HG03066 (cell line): ENCODE measurements at regions not wholly inside any gene's neighbourhood (a gene's known extent, or its start where the extent isn't known, plus 50 kb on each side); places are given as distances from the start of the nearest gene placed in this dataset.
"Not testable (repeated sequence)": the region's sequence is repeated elsewhere in the genome, so short reads cannot be mapped to it uniquely, and the experiment has no call there.

Experiments
- ATAC-seq: cut with Tn5 transposase; IDR thresholded peaks from one replicate; pipeline ENCODE4 v1.9.1; 2021; ENCODE audit warnings: low read depth; ENCODE audit not compliant: unreplicated experiment

- ATAC-seq: no peak
These were observed 127.9 kb upstream of the DUSP10 start for GRCh38 chr1:221869779-221870178.

- no peak for ATAC-seq
These were observed 126.9 kb upstream of the DUSP10 start for GRCh38 chr1:221868593-221869303.

- no peak for ATAC-seq
These were observed 125.1 kb upstream of the DUSP10 start for GRCh38 chr1:221867003-221867402.

GRCh38 chr1:221865808-221866207 is 123.9 kb upstream of the DUSP10 start:
- ATAC-seq: no peak

- ATAC-seq: peak; percentile 56
These were observed 121.7 kb upstream of the DUSP10 start for GRCh38 chr1:221863635-221864034.

GRCh38 chr1:221862971-221863370 is 121.1 kb upstream of the DUSP10 start:
- ATAC-seq: no peak

- ATAC-seq: no peak
These were observed 117.1 kb upstream of the DUSP10 start for GRCh38 chr1:221858818-221859611.

- ATAC-seq: not testable (repeated sequence)
These were observed 115.2 kb upstream of the DUSP10 start for GRCh38 chr1:221857094-221857444.

GRCh38 chr1:221856228-221857093 is 114.6 kb upstream of the DUSP10 start:
- ATAC-seq: no peak

- ATAC-seq: no peak
These were observed 113.3 kb upstream of the DUSP10 start for GRCh38 chr1:221855156-221855555.

- no peak for ATAC-seq
These were observed 109.4 kb upstream of the DUSP10 start for GRCh38 chr1:221851336-221851735.

- ATAC-seq: no peak
These were observed 108.7 kb upstream of the DUSP10 start for GRCh38 chr1:221850470-221851187.

GRCh38 chr1:221849897-221850296 is 108.0 kb upstream of the DUSP10 start:
- no peak for ATAC-seq

GRCh38 chr1:221849110-221849509 is 107.2 kb upstream of the DUSP10 start:
- ATAC-seq: no peak

GRCh38 chr1:221847676-221848075 is 105.8 kb upstream of the DUSP10 start:
- ATAC-seq: no peak

GRCh38 chr1:221845650-221846371 is 103.9 kb upstream of the DUSP10 start:
- no peak for ATAC-seq

- no peak for ATAC-seq
These were observed 100.1 kb upstream of the DUSP10 start for GRCh38 chr1:221841983-221842335.

- ATAC-seq: no peak
These were observed 99.5 kb upstream of the DUSP10 start for GRCh38 chr1:221841251-221841982.

- ATAC-seq: no peak
These were observed 98.8 kb upstream of the DUSP10 start for GRCh38 chr1:221840511-221841243.
